ENCODE measurements at regions not wholly inside any gene's neighbourhood (a gene's known extent, or its start where the extent isn't known, plus 50 kb on each side); places are given as distances from the start of the nearest gene placed in this dataset.
A peak's percentile ranks its signal among the peaks of the same experiment; 100 is the strongest.
"Not testable (repeated sequence)": the region's sequence is repeated elsewhere in the genome, so short reads cannot be mapped to it uniquely, and the experiment has no call there.

DNA sequence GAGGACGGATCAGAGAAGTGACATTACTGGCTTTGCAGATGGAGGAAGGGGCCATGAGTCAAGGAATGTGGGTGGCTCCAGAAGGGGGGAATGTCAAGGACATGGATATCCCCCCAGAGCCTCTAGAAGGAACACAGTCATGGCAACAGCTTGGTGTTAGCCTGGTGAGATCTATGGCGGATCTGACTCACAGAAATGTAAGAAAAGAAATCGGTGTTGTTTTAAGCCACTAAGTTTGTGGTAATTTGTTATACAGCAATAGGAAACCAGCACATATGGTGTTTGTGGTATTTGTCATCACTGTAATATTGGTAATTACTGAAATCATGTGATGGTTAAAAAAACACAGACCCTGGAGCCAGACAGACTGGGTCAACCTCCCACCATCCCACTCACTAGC lies 236.2 kb downstream of the SETD4 start:
- Mint-ChIP-seq H3K4me3 (no peak overlapping the region), H3K27me3 (peaks cover 5% of the 10 kb centered on the region), H3K27ac (no peak overlapping the region), H3K4me1 (peaks cover 8% of the 10 kb centered on the region), H3K9me3 (no peaks in the 10 kb centered on the region), H3K36me3 (no peaks in the 10 kb centered on the region)

DNA sequence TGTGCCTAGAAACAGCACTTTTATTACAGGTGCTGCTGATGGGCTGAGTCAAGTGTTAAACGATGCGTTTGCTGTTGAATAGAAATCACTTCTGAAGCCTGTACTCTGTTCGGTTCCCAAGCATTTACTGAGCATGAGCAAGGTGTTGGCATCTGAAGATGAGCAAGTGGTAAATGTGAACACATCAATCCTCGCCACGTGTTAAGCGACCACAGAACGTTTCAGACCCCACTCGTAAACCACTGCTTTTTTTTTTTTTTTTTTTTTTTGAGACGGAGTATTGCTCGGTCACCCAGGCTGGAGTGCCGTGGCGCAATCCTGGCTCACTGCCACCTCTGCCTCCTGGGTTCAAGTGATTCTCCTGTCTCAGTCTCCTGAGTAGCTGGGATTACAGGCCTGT lies 241.2 kb downstream of the SETD4 start:
- Mint-ChIP-seq H3K9me3 (no peaks in the 10 kb centered on the region), H3K4me3 (no peak overlapping the region), H3K27ac (no peak overlapping the region), H3K36me3 (no peaks in the 10 kb centered on the region), H3K27me3 (no peaks in the 10 kb centered on the region), H3K4me1 (no peaks in the 10 kb centered on the region)

DNA sequence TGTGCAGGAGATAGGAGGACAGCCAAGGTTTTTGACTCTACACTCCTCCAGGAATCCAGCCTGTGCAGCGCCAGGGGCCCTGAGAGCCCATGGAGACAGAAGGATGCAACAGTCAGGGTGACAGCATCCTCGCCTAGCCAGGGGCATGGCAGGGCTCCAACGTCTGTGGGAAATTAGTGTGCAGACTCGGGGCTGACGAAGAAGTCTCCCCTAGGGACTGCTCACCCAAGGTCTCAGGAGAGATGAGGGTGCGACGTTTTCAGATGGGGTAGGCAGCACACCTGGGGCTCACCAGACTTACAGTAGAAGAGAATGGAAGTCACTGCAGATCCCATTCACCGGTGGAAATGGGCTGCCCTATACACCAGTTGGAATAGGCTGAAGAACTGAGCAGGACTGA lies 241.7 kb downstream of the SETD4 start:
- Mint-ChIP-seq H3K4me1 (no peaks in the 10 kb centered on the region), H3K9me3 (no peaks in the 10 kb centered on the region), H3K36me3 (no peaks in the 10 kb centered on the region), H3K27me3 (no peaks in the 10 kb centered on the region), H3K27ac (no peak overlapping the region), H3K4me3 (no peak overlapping the region)

DNA sequence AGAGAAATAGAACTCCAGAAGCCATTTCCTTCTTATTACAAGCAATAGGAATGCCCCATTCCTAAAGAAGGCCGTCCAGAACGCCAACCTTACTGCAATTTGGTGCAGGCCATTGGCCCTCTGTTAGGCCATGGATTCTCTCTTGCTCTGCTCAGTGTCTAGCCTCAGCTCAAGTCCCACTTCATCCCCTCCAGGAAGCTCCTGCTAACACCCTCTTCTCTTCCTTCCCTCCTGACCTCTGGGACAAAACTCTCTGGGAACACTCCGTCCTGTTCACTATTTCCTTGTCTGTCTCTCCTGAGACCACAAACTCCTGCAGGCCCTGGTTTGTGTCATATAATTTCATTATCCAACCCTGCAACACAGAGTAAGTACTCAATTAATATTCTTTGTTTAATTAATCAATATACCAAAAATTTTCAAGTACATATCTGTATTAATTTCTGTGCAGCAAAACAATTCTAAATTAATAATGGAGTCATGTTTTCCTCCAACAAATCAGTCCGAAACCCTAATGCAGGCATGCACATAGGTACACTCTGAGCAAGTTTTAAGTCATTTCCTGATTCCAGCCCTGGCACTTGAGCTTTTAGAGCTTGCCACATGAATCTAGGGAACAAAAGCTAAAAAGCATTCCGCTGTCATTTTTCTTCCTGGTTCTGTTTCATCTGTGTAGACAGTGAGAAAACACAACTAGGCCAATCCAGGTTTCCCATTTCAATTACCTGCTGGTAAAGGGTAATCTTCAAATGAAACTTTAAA lies 245.3 kb downstream of the SETD4 start:
- no peaks in the 10 kb centered on the region for H3K36me3 Mint-ChIP-seq
- H3K4me3 Mint-ChIP-seq, result no peak overlapping the region
- H3K27me3 Mint-ChIP-seq, result no peaks in the 10 kb centered on the region
- H3K4me1 Mint-ChIP-seq, result no peaks in the 10 kb centered on the region
- H3K27ac Mint-ChIP-seq, result peak overlapping the region; percentile 33
- no peaks in the 10 kb centered on the region for H3K9me3 Mint-ChIP-seq

DNA sequence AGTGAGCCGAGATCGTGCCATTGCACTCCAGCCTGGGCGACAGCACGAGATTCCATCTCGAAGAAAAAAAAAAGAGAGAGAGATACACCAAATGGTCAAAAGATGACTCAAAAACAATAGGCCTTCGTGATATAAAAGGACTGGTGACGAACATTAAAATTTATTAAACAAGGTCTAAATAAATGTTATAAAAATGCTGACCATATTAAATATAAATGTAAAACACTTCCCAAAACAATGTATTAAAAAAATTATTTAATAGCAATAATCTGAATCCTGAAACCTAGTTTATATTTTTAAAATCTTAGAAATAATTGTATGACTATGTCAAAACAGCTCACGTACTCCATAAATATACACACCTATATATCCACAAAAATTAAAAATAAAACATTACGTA lies 247.6 kb downstream of the SETD4 start:
- Mint-ChIP-seq H3K4me3 (no peak overlapping the region), H3K36me3 (no peaks in the 10 kb centered on the region), H3K4me1 (no peaks in the 10 kb centered on the region), H3K27me3 (no peaks in the 10 kb centered on the region), H3K9me3 (no peaks in the 10 kb centered on the region), H3K27ac (no peak overlapping the region)

DNA sequence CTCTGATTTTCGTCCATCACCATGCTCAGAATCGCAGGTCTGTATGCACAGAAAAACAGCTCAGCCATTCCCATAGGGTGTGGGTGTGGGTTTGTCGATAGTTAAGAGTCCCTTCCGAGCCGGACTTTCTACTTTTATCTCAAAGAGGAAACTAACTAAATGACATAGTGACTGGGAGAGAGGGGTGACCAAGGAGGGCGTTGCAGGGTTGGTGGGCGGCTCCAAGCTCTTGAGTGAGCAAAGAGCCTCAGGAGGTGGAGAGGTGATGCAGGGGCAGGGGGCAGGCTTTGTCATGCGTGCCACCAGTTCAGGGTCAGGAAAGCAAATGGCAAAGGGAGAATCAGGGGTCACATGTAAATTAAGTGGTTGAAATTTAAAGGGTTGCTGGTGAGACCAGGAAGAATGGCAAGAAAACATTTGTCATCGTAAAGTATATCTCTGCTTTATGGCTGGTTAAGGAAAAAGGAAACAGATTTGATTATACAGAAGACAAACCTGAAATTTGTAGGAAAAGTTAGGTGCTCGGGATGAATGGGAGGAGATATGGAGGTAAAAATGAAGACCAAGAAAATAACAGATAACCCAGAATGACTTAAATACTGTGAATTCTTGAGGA lies 249.0 kb downstream of the SETD4 start:
- Mint-ChIP-seq H3K9me3 (no peaks in the 10 kb centered on the region), H3K27ac (no peak overlapping the region), H3K36me3 (no peaks in the 10 kb centered on the region), H3K4me3 (no peak overlapping the region), H3K4me1 (no peaks in the 10 kb centered on the region), H3K27me3 (no peaks in the 10 kb centered on the region)

DNA sequence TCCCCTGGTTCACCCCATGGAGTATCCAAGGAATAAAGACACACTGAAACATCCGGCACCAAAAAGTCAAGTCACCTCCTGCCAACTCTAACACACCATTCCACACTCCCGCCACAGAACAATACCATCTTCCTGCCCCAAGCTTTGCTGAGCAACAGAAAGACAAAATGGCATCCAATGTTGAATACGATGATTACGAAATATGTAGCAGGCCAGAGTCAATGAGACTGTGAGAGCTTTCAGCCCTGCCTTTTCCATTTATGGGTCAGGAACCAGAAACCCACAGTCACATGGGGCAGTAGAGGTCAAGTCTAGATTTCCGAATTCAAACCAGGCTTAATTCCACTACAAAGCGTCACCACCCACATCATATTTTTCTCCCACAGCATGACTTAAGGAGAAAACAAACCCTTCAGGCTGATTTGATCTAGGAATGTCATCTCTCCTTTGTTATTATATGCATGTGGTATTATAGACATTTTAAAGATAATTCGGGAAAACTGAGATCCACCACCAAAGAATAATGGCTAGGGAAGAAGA lies 249.8 kb downstream of the SETD4 start:
- Mint-ChIP-seq H3K4me1 (no peaks in the 10 kb centered on the region), H3K27me3 (no peaks in the 10 kb centered on the region), H3K27ac (no peak overlapping the region), H3K9me3 (no peaks in the 10 kb centered on the region), H3K36me3 (no peaks in the 10 kb centered on the region), H3K4me3 (no peak overlapping the region)

DNA sequence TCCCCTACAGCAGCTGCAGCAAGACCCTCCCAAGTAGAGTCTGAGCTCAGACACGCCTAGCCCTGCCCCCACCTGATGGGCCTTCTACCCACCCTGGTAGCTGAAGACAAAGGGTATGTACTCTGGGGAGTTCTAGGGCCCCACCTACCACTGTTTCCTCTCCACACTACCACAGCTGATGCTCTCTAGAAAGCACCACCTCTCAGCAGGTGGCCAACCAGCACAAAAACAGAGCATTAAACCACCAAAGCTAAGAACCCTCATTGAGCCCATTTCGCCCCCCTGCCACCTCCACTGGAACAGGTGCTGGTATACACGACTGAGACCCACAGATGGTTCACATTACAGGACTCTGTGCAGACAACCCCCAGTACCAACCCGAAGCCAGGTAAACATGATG lies 258.9 kb downstream of the SETD4 start:
- Mint-ChIP-seq H3K27ac (no peak overlapping the region), H3K9me3 (no peaks in the 10 kb centered on the region)

DNA sequence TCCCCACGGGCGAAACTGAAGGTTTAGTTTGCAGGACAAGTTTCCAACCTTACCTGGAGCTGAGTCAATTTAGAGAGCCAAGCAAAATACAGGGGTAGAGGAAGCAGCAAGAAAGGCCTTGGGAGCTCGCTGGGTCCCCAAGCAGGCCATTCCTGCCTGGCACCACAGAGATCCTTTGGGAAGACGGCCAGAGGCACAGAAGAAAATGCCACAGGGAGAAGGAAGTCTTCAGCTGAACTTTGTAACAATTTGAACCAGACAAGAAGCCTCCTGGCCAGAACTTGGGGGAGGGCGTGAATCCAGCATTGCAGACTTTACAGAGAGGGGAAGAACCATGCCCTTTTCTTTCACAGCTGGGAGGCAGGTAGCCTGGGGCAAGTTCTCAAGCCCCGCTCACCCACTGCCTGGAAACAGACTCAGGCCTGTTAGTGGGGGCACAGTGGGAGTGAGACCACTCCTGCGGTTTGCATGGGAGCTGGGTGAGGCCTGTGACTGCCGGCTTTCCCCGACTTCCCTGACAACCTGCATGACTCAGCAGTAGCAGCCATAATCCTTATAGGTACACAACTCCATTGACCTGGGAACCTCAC lies 259.4 kb downstream of the SETD4 start:
- not testable (repeated sequence) for H3K27ac Mint-ChIP-seq, H3K27me3 Mint-ChIP-seq, H3K4me3 Mint-ChIP-seq, H3K9me3 Mint-ChIP-seq, H3K36me3 Mint-ChIP-seq
- H3K4me1 Mint-ChIP-seq, result peaks cover 20% of the 10 kb centered on the region

More for the DNA sequence above, 258.9 kb downstream of the SETD4 start:
- Mint-ChIP-seq H3K4me1 (peaks cover 20% of the 10 kb centered on the region), H3K4me3 (no peak overlapping the region), H3K36me3 (no peaks in the 10 kb centered on the region), H3K27me3 (no peaks in the 10 kb centered on the region)

DNA sequence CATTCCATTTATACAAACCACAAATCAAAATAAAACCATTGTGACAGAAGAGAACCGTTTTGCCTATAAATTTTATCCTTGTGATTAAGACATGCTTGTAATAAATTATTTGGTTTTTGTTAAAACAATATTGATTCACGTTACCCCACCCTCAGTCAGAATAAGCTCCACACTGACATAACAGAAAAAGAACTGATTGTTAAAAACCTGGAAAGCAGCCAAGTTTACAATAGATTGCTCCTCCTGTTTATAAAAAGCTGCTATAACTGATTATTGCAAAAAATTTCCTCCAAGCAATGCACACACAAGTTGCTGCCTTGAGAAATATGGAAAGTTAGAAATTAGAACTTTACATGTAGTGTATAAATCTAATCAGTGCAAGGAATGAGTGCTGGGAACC lies 263.5 kb downstream of the SETD4 start:
- no peaks in the 10 kb centered on the region for H3K9me3 Mint-ChIP-seq
- H3K27ac Mint-ChIP-seq, result no peak overlapping the region
- peaks cover 16% of the 10 kb centered on the region for H3K4me1 Mint-ChIP-seq
- H3K36me3 Mint-ChIP-seq, result no peaks in the 10 kb centered on the region
- H3K27me3 Mint-ChIP-seq, result no peaks in the 10 kb centered on the region
- H3K4me3 Mint-ChIP-seq, result no peak overlapping the region

DNA sequence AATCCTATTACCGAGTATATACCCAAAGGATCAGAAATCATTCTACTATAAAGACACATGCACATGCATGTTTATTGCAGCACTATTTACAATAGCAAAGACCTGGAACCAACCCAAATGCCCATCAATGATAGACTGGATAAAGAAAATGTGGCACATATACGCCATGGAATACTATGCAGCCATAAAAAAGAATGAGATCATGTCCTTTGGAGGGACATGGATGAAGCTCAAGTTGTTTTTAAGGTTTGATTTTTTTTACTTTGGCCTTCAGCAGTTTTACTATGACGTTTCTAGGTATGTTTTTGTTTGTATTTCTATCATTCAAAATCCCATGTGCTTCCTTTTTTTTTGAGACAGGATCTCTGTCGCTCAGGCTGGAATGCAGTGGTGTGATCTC lies 265.8 kb downstream of the SETD4 start:
- not testable (repeated sequence) for H3K27ac Mint-ChIP-seq, H3K36me3 Mint-ChIP-seq, H3K27me3 Mint-ChIP-seq

DNA sequence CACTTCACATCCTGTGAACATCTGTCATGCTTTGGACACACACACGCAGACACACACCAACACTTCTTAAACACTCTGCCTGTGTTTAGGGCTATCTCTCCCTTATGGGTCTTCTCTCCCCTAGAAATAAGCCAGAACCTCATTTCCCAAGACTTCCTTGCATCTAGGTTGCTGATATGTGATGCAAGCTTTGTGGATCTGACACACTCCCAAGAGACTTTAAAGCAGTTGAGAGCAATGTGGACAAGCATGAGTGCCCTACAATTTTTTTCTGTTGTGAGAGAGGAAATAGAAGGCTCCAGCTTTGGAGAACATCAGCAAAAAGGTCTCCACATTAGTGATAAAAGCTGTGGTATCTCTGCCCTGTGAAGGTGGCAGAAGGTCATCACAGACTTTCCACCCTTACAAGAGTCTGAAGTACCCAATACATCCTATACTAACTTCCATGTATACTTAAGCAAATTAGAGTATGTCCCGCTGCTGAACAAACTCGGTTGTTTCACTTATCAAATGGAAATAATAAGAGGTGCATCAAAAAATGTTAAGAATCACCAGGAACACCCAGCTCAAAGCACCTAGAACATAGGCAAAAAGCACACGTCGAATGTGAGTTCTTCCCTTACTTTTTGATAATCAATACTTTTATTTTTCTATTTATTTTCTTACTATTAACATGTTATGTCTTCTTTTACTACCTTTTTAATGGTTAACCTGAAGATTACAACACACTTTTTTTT lies 267.6 kb downstream of the SETD4 start:
- H3K27me3 Mint-ChIP-seq, result no peaks in the 10 kb centered on the region
- H3K4me1 Mint-ChIP-seq, result no peaks in the 10 kb centered on the region
- no peak overlapping the region for H3K4me3 Mint-ChIP-seq
- H3K27ac Mint-ChIP-seq, result no peak overlapping the region
- no peaks in the 10 kb centered on the region for H3K9me3 Mint-ChIP-seq
- no peaks in the 10 kb centered on the region for H3K36me3 Mint-ChIP-seq

More for the DNA sequence above, 265.8 kb downstream of the SETD4 start:
- H3K4me1 Mint-ChIP-seq, H3K9me3 Mint-ChIP-seq, H3K4me3 Mint-ChIP-seq: not testable (repeated sequence)

DNA sequence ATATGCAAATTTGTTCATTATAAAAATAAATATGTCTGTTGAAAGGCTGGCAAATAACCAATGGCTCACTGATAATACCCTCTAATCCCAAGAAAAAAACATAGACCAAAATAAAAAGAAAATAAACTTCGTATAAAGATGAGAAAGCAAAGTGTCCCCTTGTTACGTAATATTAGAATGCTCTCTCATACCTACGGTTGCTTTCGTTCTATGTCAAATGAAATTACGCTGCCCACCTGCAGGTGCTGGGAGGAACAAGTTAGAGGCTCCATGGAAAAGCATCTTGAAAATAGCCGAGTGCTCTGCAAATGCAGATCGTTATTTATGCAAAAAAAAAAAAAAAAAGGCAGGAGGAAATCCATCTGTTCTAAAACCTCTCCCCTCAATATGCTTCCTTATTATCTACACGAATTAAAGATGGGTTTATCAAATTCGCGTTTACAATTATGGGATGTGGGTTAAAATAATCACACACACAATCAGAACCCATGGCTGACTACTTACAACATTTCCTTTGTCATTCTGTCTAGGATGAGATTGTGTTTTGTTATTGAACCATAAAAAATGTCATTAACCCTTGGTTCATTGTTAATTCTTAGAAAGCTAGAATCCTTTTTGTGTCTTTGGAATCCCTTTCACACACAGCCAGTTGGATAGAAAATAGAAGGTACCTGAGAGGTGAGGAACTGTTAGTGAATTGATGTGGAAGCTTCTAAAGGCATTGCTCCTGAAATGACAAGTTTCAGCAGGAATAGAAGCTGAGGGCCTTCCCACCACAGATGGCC lies 268.6 kb downstream of the SETD4 start:
- Mint-ChIP-seq H3K27me3 (peaks cover 3% of the 10 kb centered on the region), H3K4me3 (no peak overlapping the region), H3K27ac (no peak overlapping the region), H3K9me3 (no peaks in the 10 kb centered on the region), H3K4me1 (no peaks in the 10 kb centered on the region), H3K36me3 (no peaks in the 10 kb centered on the region)

DNA sequence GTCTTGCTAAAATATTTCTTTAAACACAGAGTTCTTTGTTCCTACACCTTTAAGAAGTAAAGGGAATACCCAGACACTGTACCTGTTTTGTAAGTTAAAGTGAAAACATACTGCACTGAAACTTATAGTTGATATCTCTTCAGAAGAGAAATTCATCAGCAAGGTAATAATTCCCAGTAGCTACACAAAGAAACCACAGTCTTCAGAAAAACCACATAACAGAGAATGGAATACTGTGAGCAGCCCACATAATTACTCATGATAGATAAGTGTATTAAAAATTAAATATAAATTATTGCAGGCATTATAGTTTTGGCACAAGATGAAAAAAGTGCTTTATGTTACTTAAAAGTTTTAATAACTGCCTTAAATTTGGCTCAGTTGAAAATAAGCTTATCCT lies 276.6 kb downstream of the SETD4 start:
- Mint-ChIP-seq H3K9me3 (no peaks in the 10 kb centered on the region), H3K27ac (no peak overlapping the region), H3K4me3 (no peak overlapping the region), H3K4me1 (peaks cover 5% of the 10 kb centered on the region), H3K27me3 (peaks cover 8% of the 10 kb centered on the region), H3K36me3 (no peaks in the 10 kb centered on the region)

DNA sequence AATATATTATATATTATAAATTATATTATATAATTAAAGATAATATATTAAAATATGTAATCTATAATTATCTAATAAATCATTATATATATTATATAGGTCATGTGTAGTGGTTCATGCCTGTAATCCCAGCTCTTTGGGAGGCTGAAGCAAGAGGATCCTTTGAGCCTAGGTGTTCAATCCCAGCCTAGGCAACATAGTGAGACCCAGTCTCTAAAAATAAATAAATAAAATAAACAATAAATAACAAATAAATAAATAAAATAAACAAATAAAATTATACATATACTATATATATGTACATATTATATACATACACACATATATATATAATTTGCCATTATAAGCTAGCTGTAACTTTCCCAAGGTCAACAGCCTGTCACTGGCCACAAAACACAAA lies 277.7 kb downstream of the SETD4 start:
- no peaks in the 10 kb centered on the region for H3K9me3 Mint-ChIP-seq
- H3K27ac Mint-ChIP-seq, result no peak overlapping the region
- peaks cover 9% of the 10 kb centered on the region for H3K27me3 Mint-ChIP-seq
- H3K4me3 Mint-ChIP-seq, result no peak overlapping the region
- no peaks in the 10 kb centered on the region for H3K36me3 Mint-ChIP-seq
- peaks cover 5% of the 10 kb centered on the region for H3K4me1 Mint-ChIP-seq

All from activated naive CD4-positive, alpha-beta T cell treated with anti-CD3 and anti-CD28 coated beads, Interleukin-2, amount 50 U/mL, for 24 hours (primary cell).